ENCODE measurements at regions not wholly inside any gene's neighbourhood (a gene's known extent, or its start where the extent isn't known, plus 50 kb on each side); places are given as distances from the start of the nearest gene placed in this dataset.

GRCh38 chr13:33459702-33460101 is 174.1 kb upstream of the STARD13 start:
- TF ChIP-seq, protein P1, sequence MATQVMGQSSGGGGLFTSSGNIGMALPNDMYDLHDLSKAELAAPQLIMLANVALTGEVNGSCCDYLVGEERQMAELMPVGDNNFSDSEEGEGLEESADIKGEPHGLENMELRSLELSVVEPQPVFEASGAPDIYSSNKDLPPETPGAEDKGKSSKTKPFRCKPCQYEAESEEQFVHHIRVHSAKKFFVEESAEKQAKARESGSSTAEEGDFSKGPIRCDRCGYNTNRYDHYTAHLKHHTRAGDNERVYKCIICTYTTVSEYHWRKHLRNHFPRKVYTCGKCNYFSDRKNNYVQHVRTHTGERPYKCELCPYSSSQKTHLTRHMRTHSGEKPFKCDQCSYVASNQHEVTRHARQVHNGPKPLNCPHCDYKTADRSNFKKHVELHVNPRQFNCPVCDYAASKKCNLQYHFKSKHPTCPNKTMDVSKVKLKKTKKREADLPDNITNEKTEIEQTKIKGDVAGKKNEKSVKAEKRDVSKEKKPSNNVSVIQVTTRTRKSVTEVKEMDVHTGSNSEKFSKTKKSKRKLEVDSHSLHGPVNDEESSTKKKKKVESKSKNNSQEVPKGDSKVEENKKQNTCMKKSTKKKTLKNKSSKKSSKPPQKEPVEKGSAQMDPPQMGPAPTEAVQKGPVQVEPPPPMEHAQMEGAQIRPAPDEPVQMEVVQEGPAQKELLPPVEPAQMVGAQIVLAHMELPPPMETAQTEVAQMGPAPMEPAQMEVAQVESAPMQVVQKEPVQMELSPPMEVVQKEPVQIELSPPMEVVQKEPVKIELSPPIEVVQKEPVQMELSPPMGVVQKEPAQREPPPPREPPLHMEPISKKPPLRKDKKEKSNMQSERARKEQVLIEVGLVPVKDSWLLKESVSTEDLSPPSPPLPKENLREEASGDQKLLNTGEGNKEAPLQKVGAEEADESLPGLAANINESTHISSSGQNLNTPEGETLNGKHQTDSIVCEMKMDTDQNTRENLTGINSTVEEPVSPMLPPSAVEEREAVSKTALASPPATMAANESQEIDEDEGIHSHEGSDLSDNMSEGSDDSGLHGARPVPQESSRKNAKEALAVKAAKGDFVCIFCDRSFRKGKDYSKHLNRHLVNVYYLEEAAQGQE (IDR thresholded peaks at IDR 0.05; ENCODE audit: insufficient read depth in 1 of 2, low read depth in 2 of 2, low read length in 2 of 2): no peak
- TF ChIP-seq FOXP2 (optimal IDR thresholded peaks at IDR 0.05; ENCODE audit: borderline replicate concordance, extremely low read depth, extremely low read length, insufficient read depth) (no peak), TAF1 (IDR thresholded peaks at IDR 0.05; ENCODE audit: borderline replicate concordance, insufficient read depth, low read length) (no peak), POLR2AphosphoS5 (IDR thresholded peaks at IDR 0.05; ENCODE audit: low read depth, low read length) (no peak), SIN3A (IDR thresholded peaks at IDR 0.05; ENCODE audit: borderline replicate concordance, insufficient read depth, low read length) (no peak)

DNA sequence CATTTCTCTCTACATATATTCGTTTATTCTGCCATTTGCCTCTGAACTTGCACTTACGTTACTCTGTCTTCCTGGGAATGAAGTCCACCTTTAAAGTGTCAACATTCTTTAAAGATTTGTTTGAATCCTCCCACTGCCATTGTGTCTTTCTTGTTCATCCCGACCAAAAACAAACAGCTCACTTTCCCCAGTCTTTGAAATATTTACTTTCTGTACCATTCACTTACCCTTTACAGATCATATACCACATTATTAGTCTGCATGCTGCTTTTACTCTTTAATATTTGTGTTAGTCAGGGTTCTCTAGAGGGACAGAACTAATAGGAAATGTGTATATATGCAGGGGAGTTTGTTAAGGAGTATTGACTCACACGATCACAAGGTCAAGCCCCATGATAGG is 176.6 kb upstream of the STARD13 start:
- TF ChIP-seq POLR2AphosphoS5 (IDR thresholded peaks at IDR 0.05; ENCODE audit: low read depth, low read length): no peak
- TF ChIP-seq TAF1 (IDR thresholded peaks at IDR 0.05; ENCODE audit: borderline replicate concordance, insufficient read depth, low read length): no peak
- TF ChIP-seq, protein P1 (IDR thresholded peaks at IDR 0.05; ENCODE audit: insufficient read depth in 1 of 2, low read depth in 2 of 2, low read length in 2 of 2): no peak
- no peak for TF ChIP-seq FOXP2 (optimal IDR thresholded peaks at IDR 0.05; ENCODE audit: borderline replicate concordance, extremely low read depth, extremely low read length, insufficient read depth)
- TF ChIP-seq SIN3A (IDR thresholded peaks at IDR 0.05; ENCODE audit: borderline replicate concordance, insufficient read depth, low read length): no peak

DNA sequence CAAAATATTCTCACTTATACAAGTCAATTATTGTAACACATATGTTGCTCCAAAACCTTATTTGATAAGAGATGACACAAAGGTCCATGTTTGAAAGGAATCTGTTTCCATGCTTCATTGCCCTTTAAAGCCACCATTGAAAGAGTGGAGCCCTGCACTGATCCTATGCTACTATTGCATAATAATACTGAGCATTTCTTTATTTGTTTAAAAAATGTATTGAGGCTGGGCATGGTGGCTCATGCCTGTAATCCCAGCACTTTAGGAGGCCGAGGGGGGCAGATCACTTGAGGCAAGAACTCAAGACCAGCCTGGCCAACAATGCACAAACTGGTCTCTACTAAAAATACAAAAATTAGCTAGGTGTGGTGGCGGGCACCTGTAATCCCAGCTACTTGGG is 178.8 kb upstream of the STARD13 start:
- TF ChIP-seq SIN3A (IDR thresholded peaks at IDR 0.05; ENCODE audit: borderline replicate concordance, insufficient read depth, low read length) (no peak), POLR2AphosphoS5 (IDR thresholded peaks at IDR 0.05; ENCODE audit: low read depth, low read length) (no peak), FOXP2 (optimal IDR thresholded peaks at IDR 0.05; ENCODE audit: borderline replicate concordance, extremely low read depth, extremely low read length, insufficient read depth) (no peak), TAF1 (IDR thresholded peaks at IDR 0.05; ENCODE audit: borderline replicate concordance, insufficient read depth, low read length) (no peak)
- TF ChIP-seq, protein P1 (IDR thresholded peaks at IDR 0.05; ENCODE audit: insufficient read depth in 1 of 2, low read depth in 2 of 2, low read length in 2 of 2): no peak

GRCh38 chr13:33466262-33466661 is 180.7 kb upstream of the STARD13 start:
- TF ChIP-seq TAF1 (IDR thresholded peaks at IDR 0.05; ENCODE audit: borderline replicate concordance, insufficient read depth, low read length): no peak
- no peak for TF ChIP-seq FOXP2 (optimal IDR thresholded peaks at IDR 0.05; ENCODE audit: borderline replicate concordance, extremely low read depth, extremely low read length, insufficient read depth)
- TF ChIP-seq, protein P1 (IDR thresholded peaks at IDR 0.05; ENCODE audit: insufficient read depth in 1 of 2, low read depth in 2 of 2, low read length in 2 of 2): no peak
- TF ChIP-seq SIN3A (IDR thresholded peaks at IDR 0.05; ENCODE audit: borderline replicate concordance, insufficient read depth, low read length): no peak
- TF ChIP-seq POLR2AphosphoS5 (IDR thresholded peaks at IDR 0.05; ENCODE audit: low read depth, low read length): no peak

- TF ChIP-seq SIN3A (IDR thresholded peaks at IDR 0.05; ENCODE audit: borderline replicate concordance, insufficient read depth, low read length) (no peak), FOXP2 (optimal IDR thresholded peaks at IDR 0.05; ENCODE audit: borderline replicate concordance, extremely low read depth, extremely low read length, insufficient read depth) (no peak), POLR2AphosphoS5 (IDR thresholded peaks at IDR 0.05; ENCODE audit: low read depth, low read length) (no peak), TAF1 (IDR thresholded peaks at IDR 0.05; ENCODE audit: borderline replicate concordance, insufficient read depth, low read length) (no peak)
- TF ChIP-seq, protein P1 (IDR thresholded peaks at IDR 0.05; ENCODE audit: insufficient read depth in 1 of 2, low read depth in 2 of 2, low read length in 2 of 2): no peak
Measured at GRCh38 chr13:33467556-33467955, 182.0 kb upstream of the STARD13 start.
